ENCODE measurements at regions not wholly inside any gene's neighbourhood (a gene's known extent, or its start where the extent isn't known, plus 50 kb on each side); places are given as distances from the start of the nearest gene placed in this dataset.

GRCh38 chr1:105891308-105891707 is 1165.2 kb upstream of the PRMT6 start:
- no peak overlapping the region for H3K27ac Mint-ChIP-seq (ENCODE audit: low read depth)
- no peaks in the 10 kb centered on the region for H3K27me3 Mint-ChIP-seq
- ATAC-seq (replicated peaks; ENCODE audit: extremely low read depth, poor library complexity, severe bottlenecking) (no peak), DNase-seq (ENCODE audit: low spot score in 2 of 2) (no peak)
- no peaks in the 10 kb centered on the region for H3K4me1 Mint-ChIP-seq
- H3K9me3 Mint-ChIP-seq: peaks cover 23% of the 10 kb centered on the region
- no peak overlapping the region for H3K4me3 Mint-ChIP-seq
- H3K36me3 Mint-ChIP-seq (ENCODE audit: insufficient read depth): no peaks in the 10 kb centered on the region

GRCh38 chr1:105894006-105894405 is 1162.5 kb upstream of the PRMT6 start:
- Mint-ChIP-seq H3K4me3 (no peak overlapping the region), H3K4me1 (no peaks in the 10 kb centered on the region), H3K9me3 (peaks cover 28% of the 10 kb centered on the region), H3K27ac (ENCODE audit: low read depth) (no peak overlapping the region), H3K36me3 (ENCODE audit: insufficient read depth) (no peaks in the 10 kb centered on the region), H3K27me3 (no peaks in the 10 kb centered on the region)
- DNase-seq (ENCODE audit: low spot score in 2 of 2): no peak
- ATAC-seq (replicated peaks; ENCODE audit: extremely low read depth, poor library complexity, severe bottlenecking): no peak

GRCh38 chr1:105909811-105910210 is 1146.7 kb upstream of the PRMT6 start:
- H3K4me1 Mint-ChIP-seq: no peaks in the 10 kb centered on the region
- ATAC-seq (replicated peaks; ENCODE audit: extremely low read depth, poor library complexity, severe bottlenecking) (no peak), DNase-seq (ENCODE audit: low spot score in 2 of 2) (no peak)
- H3K4me3 Mint-ChIP-seq: no peak overlapping the region
- H3K36me3 Mint-ChIP-seq (ENCODE audit: insufficient read depth): no peaks in the 10 kb centered on the region
- H3K9me3 Mint-ChIP-seq: peaks cover 12% of the 10 kb centered on the region
- no peaks in the 10 kb centered on the region for H3K27me3 Mint-ChIP-seq
- no peak overlapping the region for H3K27ac Mint-ChIP-seq (ENCODE audit: low read depth)

GRCh38 chr1:105914403-105914802 is 1142.1 kb upstream of the PRMT6 start:
- H3K4me3 Mint-ChIP-seq: no peak overlapping the region
- ATAC-seq (replicated peaks; ENCODE audit: extremely low read depth, poor library complexity, severe bottlenecking) (no peak), DNase-seq (ENCODE audit: low spot score in 2 of 2) (no peak)
- H3K27me3 Mint-ChIP-seq: no peaks in the 10 kb centered on the region
- no peaks in the 10 kb centered on the region for H3K36me3 Mint-ChIP-seq (ENCODE audit: insufficient read depth)
- H3K4me1 Mint-ChIP-seq: no peaks in the 10 kb centered on the region
- peaks cover 6% of the 10 kb centered on the region for H3K9me3 Mint-ChIP-seq
- no peak overlapping the region for H3K27ac Mint-ChIP-seq (ENCODE audit: low read depth)

GRCh38 chr1:105934806-105935205 is 1121.7 kb upstream of the PRMT6 start:
- Mint-ChIP-seq H3K4me3 (no peak overlapping the region), H3K36me3 (ENCODE audit: insufficient read depth) (no peaks in the 10 kb centered on the region), H3K27me3 (no peaks in the 10 kb centered on the region), H3K9me3 (peaks cover 17% of the 10 kb centered on the region), H3K4me1 (no peaks in the 10 kb centered on the region), H3K27ac (ENCODE audit: low read depth) (no peak overlapping the region)
- DNase-seq (ENCODE audit: low spot score in 2 of 2): no peak
- no peak for ATAC-seq (replicated peaks; ENCODE audit: extremely low read depth, poor library complexity, severe bottlenecking)

GRCh38 chr1:105964879-105965278 is 1091.6 kb upstream of the PRMT6 start:
- no peak for ATAC-seq (replicated peaks; ENCODE audit: extremely low read depth, poor library complexity, severe bottlenecking)
- Mint-ChIP-seq H3K9me3 (peaks cover 25% of the 10 kb centered on the region), H3K27ac (ENCODE audit: low read depth) (no peak overlapping the region), H3K36me3 (ENCODE audit: insufficient read depth) (no peaks in the 10 kb centered on the region), H3K4me3 (no peak overlapping the region), H3K4me1 (no peaks in the 10 kb centered on the region), H3K27me3 (no peaks in the 10 kb centered on the region)
- DNase-seq (ENCODE audit: low spot score in 2 of 2): no peak

- Mint-ChIP-seq H3K9me3 (peaks cover 12% of the 10 kb centered on the region), H3K27ac (ENCODE audit: low read depth) (no peak overlapping the region), H3K27me3 (no peaks in the 10 kb centered on the region), H3K4me1 (no peaks in the 10 kb centered on the region), H3K36me3 (ENCODE audit: insufficient read depth) (no peaks in the 10 kb centered on the region), H3K4me3 (no peak overlapping the region)
- ATAC-seq (replicated peaks; ENCODE audit: extremely low read depth, poor library complexity, severe bottlenecking): no peak
- DNase-seq (ENCODE audit: low spot score in 2 of 2): no peak
Observed at GRCh38 chr1:105997516-105997915, 1059.0 kb upstream of the PRMT6 start.

- Mint-ChIP-seq H3K4me3 (no peak overlapping the region), H3K27me3 (no peaks in the 10 kb centered on the region), H3K4me1 (no peaks in the 10 kb centered on the region), H3K36me3 (ENCODE audit: insufficient read depth) (peaks cover 2% of the 10 kb centered on the region), H3K9me3 (peaks cover 5% of the 10 kb centered on the region), H3K27ac (ENCODE audit: low read depth) (no peak overlapping the region)
- ATAC-seq (replicated peaks; ENCODE audit: extremely low read depth, poor library complexity, severe bottlenecking) (no peak), DNase-seq (ENCODE audit: low spot score in 2 of 2) (no peak)
Observed at GRCh38 chr1:106022312-106022902, 1034.1 kb upstream of the PRMT6 start.

GRCh38 chr1:106027871-106028270 is 1028.6 kb upstream of the PRMT6 start:
- no peak for DNase-seq (ENCODE audit: low spot score in 2 of 2)
- no peak for ATAC-seq (replicated peaks; ENCODE audit: extremely low read depth, poor library complexity, severe bottlenecking)
- no peaks in the 10 kb centered on the region for H3K27me3 Mint-ChIP-seq
- no peaks in the 10 kb centered on the region for H3K9me3 Mint-ChIP-seq
- no peaks in the 10 kb centered on the region for H3K36me3 Mint-ChIP-seq (ENCODE audit: insufficient read depth)
- no peaks in the 10 kb centered on the region for H3K4me1 Mint-ChIP-seq
- H3K27ac Mint-ChIP-seq (ENCODE audit: low read depth): no peak overlapping the region
- H3K4me3 Mint-ChIP-seq: no peak overlapping the region

GRCh38 chr1:106037526-106037925 is 1018.9 kb upstream of the PRMT6 start:
- no peak overlapping the region for H3K27ac Mint-ChIP-seq (ENCODE audit: low read depth)
- peaks cover 19% of the 10 kb centered on the region for H3K9me3 Mint-ChIP-seq
- no peaks in the 10 kb centered on the region for H3K4me1 Mint-ChIP-seq
- DNase-seq (ENCODE audit: low spot score in 2 of 2): no peak
- H3K36me3 Mint-ChIP-seq (ENCODE audit: insufficient read depth): no peaks in the 10 kb centered on the region
- no peak overlapping the region for H3K4me3 Mint-ChIP-seq
- no peaks in the 10 kb centered on the region for H3K27me3 Mint-ChIP-seq
- ATAC-seq (replicated peaks; ENCODE audit: extremely low read depth, poor library complexity, severe bottlenecking): no peak

GRCh38 chr1:106038260-106038659 is 1018.2 kb upstream of the PRMT6 start:
- Mint-ChIP-seq H3K36me3 (ENCODE audit: insufficient read depth) (no peaks in the 10 kb centered on the region), H3K4me1 (no peaks in the 10 kb centered on the region), H3K27ac (ENCODE audit: low read depth) (no peak overlapping the region), H3K27me3 (no peaks in the 10 kb centered on the region), H3K4me3 (no peak overlapping the region), H3K9me3 (peaks cover 23% of the 10 kb centered on the region)
- ATAC-seq (replicated peaks; ENCODE audit: extremely low read depth, poor library complexity, severe bottlenecking): no peak
- DNase-seq (ENCODE audit: low spot score in 2 of 2): no peak

GRCh38 chr1:106043971-106044370 is 1012.5 kb upstream of the PRMT6 start:
- no peak for DNase-seq (ENCODE audit: low spot score in 2 of 2)
- no peaks in the 10 kb centered on the region for H3K27me3 Mint-ChIP-seq
- peaks cover 31% of the 10 kb centered on the region for H3K9me3 Mint-ChIP-seq
- H3K4me3 Mint-ChIP-seq: no peak overlapping the region
- H3K4me1 Mint-ChIP-seq: no peaks in the 10 kb centered on the region
- H3K27ac Mint-ChIP-seq (ENCODE audit: low read depth): no peak overlapping the region
- no peak for ATAC-seq (replicated peaks; ENCODE audit: extremely low read depth, poor library complexity, severe bottlenecking)
- peaks cover 2% of the 10 kb centered on the region for H3K36me3 Mint-ChIP-seq (ENCODE audit: insufficient read depth)

- peaks cover 2% of the 10 kb centered on the region for H3K36me3 Mint-ChIP-seq (ENCODE audit: insufficient read depth)
- peaks cover 30% of the 10 kb centered on the region for H3K9me3 Mint-ChIP-seq
- H3K27ac Mint-ChIP-seq (ENCODE audit: low read depth): no peak overlapping the region
- H3K4me3 Mint-ChIP-seq: no peak overlapping the region
- H3K27me3 Mint-ChIP-seq: no peaks in the 10 kb centered on the region
- DNase-seq (ENCODE audit: low spot score in 2 of 2) (no peak), ATAC-seq (replicated peaks; ENCODE audit: extremely low read depth, poor library complexity, severe bottlenecking) (no peak)
- no peaks in the 10 kb centered on the region for H3K4me1 Mint-ChIP-seq
Observed at GRCh38 chr1:106047210-106047609, 1009.3 kb upstream of the PRMT6 start.

- no peak overlapping the region for H3K4me3 Mint-ChIP-seq
- no peak overlapping the region for H3K27ac Mint-ChIP-seq (ENCODE audit: low read depth)
- no peaks in the 10 kb centered on the region for H3K4me1 Mint-ChIP-seq
- no peak for ATAC-seq (replicated peaks; ENCODE audit: extremely low read depth, poor library complexity, severe bottlenecking)
- DNase-seq (ENCODE audit: low spot score in 2 of 2): no peak
- peaks cover 29% of the 10 kb centered on the region for H3K9me3 Mint-ChIP-seq
- H3K27me3 Mint-ChIP-seq: no peaks in the 10 kb centered on the region
- no peaks in the 10 kb centered on the region for H3K36me3 Mint-ChIP-seq (ENCODE audit: insufficient read depth)
Observed at GRCh38 chr1:106049595-106049994, 1006.9 kb upstream of the PRMT6 start.

Measured in central memory CD8-positive, alpha-beta T cell (primary cell).